ENCODE measurements at regions not wholly inside any gene's neighbourhood (a gene's known extent, or its start where the extent isn't known, plus 50 kb on each side); places are given as distances from the start of the nearest gene placed in this dataset.
"Not testable (repeated sequence)": the region's sequence is repeated elsewhere in the genome, so short reads cannot be mapped to it uniquely, and the experiment has no call there.

DNA sequence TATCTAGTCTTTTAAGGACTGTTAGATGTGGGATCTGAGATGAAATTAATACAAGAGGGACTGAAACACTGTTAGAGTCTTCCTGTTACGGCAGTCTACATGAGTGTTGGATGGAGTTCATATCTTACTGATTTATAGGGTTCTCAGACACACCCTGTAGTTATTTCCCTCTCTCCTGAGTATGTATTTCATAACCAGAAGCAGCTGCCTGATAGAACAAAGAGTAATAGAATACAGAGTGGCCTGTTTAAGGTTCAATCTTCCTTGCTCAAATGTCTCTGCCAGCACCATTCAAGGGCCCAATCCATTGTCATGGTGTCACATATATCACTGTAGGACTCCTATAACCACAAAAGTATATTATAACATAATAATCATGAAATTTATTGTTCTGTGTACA is 1229.1 kb upstream of the ACVR2A start:
- peak; percentile 85 for DNase-seq

DNA sequence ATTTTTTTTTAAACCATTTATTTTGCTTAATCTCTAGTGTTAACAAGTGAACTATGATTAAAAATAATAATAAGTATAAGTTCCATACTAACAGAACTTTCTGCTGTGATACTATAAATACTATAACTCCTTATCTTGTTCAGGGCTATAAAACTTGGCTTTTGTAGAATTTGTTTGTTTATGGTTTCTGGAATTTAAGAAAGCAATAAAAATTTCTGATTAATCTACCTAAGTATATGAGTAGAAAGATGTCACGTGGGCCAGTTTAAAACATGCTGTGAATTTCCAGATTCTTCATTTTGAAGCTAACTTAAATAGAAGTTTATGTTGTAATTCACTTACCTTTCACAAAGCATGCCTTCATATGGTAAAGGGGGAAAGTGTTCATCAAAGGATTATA is 1236.3 kb upstream of the ACVR2A start:
- no peak for DNase-seq

DNA sequence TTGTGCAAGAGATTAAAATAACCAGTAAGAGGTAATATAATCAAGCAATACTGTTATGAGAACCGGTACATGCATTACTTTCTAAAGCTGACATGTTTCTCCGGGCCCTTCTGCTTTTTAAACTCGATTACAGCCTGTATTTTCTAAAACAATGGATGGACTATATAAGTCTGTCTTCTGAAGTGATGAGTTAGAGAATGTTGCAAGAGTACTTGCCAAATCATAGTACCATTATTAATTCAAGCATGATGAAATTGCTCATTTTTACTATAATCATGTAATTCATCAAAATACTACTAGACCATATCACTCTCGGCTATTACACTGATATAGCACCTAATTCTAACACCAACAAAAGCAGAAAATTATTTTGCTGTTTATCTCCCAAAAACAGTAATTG is 1240.3 kb upstream of the ACVR2A start:
- DNase-seq, result no peak

DNA sequence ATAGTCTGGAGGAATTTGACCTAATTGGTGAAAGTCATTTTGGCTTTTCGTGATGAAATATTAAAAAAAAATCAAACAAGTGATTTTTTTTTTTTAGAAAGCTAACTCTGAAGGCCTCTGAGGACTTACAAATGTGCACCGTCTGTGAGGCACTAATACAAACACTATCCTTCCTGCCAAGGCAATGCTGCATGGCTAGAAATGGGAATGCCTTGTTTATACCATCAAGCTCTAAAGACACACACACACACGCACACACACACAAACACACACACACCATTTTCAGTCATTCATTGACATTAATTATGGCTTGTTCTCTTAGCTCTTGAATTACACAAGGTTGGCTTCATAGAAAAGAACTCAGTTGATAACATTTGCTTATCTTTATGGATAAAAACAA is 1242.0 kb upstream of the ACVR2A start:
- DNase-seq, result no peak

DNA sequence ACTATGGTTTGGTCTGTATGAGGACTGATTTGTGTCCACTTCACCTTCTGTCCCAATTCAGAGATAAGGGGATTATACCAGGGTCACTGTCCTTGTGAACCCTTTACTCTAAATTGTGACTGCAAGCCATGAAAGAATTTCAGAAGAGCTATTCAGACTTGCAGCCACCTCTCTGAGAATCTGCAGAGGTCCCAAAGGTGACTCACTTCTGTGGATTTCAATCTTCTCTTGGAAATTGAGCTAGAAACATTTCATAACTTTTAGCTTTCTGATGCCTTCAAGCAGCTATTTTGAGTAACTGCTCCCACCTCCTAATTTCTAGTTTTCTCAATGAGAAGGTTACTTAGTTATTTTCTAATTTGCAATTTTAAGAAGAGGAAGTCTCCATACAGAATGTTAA is 1242.4 kb upstream of the ACVR2A start:
- no peak for DNase-seq

DNA sequence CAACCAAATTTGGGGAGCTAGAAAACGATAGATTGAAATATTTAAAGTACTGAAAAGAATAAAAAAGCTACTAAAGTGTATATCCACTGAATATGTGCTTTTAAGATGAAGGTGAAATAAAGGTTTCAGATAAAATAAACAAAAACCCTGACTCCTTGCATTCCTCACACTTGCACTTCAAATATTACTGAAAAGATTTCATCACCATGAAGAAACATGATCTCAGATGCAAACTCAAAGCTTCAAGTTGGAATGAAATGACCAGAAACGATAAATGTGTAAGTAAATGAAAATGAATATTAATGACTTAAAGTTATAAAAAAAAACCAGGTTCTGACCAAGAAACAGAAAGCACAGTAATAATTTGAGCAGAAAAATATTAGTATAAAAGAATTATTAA is 1246.0 kb upstream of the ACVR2A start:
- DNase-seq, result no peak

DNA sequence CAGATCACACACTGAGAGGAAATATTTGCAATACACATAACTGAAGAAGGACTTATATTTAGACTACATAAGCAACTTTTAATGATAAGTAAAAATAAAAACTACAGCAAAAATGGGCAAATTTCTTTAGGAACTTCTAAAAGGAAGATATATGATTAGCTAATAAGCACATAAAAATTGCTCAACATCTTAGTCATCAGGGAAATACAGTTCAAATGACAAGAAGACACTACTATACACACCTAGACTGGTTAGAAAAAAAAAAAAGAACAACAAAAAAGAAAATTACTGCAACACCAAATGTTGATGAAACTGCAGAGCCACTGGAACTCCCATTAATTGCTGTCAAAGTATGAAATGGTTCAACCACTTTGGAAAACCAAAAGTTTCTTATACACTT is 1247.5 kb upstream of the ACVR2A start:
- no peak for DNase-seq

DNA sequence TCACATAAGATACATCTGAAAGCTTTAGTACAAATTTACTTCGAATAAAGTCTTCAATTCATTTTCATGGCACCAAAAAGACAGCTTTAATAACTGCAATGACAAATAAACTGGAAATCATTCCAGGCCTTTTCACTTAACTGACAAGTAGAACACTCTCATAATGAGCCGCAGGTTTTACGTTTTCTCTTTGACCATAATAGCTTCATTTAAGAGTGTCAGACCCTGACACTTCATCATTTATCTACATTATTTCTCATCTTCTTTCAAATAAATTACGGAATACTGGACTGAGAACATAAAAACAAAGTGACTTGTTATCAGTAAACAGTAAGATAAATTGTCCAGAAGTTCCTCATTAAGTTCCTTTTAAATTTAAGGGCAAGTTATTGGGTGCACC is 1252.9 kb upstream of the ACVR2A start:
- no peak for DNase-seq

DNA sequence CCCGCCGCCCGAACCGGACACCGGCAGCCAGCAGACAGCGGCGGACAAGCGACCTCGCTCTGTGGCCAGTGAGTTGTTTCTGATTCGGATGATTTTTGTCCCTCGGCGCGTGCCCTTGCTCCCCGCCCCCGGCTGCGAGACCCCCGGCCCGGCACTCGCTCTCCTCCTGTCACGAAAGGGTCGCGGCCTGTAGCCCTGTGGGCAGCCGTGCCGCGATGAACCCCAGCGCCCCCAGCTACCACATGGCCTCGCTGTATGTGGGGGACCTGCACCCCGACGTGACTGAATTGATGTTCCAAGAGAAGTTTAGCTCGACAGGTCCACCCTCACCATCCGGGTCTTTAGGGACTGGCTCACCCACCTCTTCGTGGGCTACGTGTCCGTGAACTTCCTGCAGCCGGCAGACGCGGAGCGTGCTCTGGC is 1257.5 kb upstream of the ACVR2A start:
- DNase-seq, result no peak

DNA sequence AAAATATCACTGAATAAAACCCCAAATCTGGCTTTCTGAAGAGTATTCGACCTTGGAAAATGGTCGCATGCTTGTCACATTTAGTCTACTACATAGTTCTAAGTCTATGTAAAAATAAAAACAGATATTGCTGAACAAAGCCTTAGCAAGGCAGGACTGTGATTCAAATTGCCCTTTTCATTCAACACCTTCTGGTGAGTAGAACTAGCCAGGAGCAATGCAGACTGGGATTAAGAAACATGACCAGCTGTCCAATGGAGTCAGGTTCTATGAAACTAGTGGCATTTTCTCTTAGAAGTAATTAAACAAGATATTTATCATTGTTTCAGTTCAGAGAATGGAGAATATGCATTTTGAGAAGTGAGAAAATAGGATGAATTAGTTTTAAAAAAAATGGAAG is 1260.5 kb upstream of the ACVR2A start:
- no peak for DNase-seq

DNA sequence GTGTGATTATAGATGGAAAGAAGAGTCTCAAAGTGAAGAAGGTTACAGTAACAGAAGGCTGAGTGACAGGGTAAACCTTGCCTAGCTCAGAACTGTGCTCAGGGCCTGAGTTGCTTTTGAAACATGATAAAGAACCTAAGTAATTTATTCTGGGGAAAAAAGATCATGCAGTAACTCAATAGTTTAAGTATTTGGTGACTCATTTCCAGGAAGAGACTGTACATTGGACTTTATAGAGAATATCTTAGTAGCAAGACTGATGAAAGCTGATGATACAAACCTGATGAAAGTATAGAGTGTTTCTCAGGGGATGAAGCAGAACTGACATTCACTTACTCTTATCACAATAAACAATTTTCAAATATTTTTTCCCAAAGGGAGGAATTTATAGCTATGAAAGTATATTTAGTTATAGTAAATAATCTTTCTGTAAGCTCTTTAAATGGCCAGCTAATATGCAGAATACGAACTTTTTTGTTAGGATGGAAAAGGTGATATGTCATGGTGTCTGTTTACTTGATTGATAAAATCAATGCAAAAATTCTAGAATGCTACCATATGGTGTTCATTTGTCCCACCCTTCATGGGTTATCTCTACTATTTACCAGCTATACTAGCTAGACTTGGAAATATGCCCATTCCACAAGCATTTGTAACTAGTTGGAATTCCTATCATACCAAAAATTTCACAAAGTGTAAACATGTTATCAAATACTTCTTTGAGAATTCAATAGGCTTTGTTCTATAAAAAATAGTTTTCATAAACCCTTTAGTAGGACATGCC is 1265.5 kb upstream of the ACVR2A start:
- DNase-seq, result no peak

DNA sequence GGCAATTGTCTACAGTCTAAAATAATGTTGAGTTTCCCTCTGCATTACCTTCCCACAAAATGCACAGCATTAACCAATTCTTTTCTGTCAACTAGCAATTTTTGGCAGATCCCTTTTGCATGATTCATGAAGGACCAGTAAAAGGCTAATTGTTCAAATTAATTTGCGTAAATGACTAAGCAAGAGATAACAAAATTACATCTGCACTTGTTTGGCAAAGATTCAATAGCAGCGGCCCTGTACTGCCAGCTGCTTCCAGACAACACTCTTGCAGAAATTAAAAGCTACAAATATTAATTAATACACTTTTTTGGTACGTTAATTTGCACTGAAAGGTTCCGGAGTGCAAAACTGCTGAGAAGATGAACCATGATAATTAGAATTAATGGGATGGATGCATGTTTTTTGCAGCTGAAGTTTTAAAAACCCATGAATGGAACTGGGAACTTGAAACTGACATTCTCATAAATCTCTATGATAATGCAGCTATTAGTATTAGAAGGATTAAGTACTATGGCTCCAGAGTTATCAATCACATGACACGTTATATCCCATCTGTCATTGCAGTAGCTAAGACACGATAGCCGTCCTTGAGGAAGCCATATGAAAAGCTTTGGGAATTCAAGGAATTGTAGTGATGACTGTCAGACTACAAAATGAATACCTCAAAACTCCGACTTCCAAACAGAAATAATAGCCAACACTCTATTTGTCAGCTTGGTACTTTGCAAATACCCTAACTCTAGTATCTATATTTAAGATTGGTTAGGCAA is 1268.3 kb upstream of the ACVR2A start:
- peak; percentile 96 for DNase-seq

DNA sequence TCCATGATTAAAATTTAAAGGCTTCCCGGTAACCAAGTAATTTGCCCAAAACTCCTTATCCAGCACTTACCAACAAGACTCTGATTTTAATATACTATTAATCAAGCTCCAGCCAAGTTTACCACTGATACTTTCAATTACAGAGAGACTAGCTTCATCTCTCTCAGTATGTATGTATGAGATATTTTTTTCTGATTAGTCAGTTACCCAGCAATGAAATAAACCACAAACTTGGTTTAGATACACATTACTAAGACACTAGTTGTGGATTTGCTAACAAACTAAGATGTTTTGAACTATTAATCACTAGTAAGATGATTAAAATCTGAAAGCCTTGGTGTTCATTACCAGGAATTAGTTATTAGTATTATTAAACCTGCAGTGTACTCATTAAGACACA is 1272.2 kb upstream of the ACVR2A start:
- DNase-seq, result no peak

DNA sequence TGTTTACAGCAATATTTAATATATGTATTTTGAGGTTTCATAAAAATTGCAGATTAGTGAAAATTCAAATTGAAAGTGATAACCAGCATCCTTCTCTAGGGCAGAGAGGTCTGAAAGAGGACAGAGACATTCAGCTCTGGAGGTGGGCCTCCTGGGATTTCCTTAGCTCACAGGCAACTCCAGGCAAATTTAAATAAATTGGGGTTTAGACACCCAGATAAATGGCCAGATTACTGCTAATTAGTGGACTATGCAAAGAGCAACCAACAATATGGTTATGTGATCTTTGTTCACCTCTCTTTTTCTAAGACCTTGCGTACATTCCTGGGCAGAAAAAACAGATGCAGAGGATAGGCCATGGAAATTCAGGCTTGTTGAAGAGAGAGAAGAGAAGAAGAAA is 1282.8 kb upstream of the ACVR2A start:
- DNase-seq, result no peak

DNA sequence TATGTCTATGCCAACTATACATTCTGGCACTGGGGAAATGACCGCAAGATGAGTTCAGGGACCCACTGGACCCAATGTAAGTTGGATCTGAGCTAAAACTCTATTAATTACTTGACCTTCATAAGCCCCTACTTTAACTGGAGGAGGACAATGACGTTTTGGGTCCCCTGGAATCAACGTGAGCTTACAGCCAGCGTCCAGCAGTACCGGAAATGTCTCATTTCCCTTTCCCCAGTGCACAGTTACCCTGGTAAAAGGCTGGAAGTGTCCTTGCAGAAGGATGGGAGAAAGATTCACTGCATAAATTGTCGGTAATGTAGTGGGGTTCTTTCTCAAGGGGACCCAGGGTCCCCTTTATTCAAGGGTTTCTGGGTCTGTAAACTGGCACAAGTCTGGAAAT is 1297.6 kb upstream of the ACVR2A start:
- DNase-seq, result no peak

DNA sequence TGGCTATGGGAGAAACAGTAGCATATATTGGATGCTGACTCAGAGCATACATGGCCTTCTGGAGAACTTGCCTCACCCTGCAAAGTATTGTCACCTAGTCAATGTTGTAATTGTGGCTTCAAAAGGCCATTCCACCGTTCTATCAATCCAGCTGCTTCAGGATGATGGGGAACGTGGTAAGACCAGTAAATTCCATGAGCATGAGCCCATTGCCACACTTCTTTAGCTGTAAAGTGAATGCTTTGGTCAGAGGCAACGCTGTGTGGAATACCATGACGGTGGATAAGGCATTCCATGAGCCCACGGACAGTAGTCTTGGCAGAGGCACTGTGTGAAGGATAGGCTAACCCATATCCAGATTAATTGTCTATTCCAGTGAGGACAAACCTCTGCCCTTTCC is 1300.1 kb upstream of the ACVR2A start:
- DNase-seq, result no peak

DNA sequence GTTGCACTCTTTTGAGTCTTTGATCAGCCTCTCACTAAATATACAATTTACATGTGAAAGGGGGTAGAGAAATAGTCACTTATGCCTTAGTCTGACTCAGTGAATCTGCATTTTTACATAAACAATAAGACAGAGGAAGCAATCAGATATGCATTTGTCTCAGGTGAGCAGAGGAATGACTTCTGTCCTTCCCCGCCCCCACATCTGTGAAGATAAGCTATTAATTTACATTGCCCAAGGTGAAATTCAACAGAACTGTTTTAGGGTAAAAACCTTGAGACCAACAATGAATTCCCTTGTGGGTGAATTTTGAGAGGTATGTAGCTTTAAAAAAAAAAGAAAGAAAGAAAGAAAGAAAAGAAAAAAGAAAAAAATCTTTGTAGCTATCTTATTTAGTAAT is 1302.9 kb upstream of the ACVR2A start:
- DNase-seq, result no peak

DNA sequence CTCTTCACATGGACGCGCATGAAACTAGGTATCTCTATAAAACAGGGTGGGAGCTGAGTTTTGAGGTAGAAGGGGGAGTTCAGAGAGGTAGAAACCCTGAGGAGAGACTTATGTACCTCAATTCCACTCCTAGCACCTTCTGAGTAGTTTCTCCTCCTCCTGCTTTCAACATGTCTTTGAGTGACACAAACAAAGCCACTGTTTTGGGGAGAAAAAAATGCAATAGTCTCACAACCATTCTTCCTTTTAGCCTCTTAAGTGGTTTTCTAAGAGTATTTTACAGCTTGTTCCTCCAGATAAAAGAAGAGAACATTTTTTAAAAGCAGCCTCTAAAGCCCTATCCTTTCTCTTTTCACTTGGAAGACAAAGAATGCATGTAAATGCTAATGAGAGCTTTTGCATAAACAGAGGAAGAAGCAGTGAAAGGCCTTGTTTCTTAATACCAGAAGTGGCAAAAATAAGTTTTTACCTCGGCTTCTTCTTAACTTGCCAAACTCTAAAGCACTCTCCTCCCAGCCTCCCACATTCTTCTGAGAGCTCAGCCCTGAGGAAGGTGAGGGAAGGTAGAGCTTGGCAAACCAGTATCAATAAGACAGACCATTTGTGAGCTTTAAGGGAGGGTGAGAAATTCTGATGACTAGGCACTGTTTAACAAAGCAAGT is 1304.4 kb upstream of the ACVR2A start:
- no peak for DNase-seq

DNA sequence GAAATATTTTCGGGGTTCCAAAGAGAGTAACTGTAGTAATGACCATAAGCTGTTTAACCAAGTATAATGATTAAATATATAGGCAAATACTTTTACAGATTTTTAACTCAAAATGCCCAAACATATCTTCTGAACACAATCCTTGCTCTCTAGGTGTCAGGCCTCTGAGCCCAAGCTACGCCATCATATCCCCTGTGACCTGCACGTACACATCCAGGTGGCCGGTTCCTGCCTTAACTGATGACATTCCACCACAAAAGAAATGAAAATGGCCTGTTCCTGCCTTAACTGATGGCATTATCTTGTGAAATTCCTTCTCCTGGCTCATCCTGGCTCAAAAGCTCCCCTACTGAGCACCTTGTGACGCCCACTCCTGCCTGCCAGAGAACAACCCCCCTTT is 1305.1 kb upstream of the ACVR2A start:
- DNase-seq, result not testable (repeated sequence)

DNA sequence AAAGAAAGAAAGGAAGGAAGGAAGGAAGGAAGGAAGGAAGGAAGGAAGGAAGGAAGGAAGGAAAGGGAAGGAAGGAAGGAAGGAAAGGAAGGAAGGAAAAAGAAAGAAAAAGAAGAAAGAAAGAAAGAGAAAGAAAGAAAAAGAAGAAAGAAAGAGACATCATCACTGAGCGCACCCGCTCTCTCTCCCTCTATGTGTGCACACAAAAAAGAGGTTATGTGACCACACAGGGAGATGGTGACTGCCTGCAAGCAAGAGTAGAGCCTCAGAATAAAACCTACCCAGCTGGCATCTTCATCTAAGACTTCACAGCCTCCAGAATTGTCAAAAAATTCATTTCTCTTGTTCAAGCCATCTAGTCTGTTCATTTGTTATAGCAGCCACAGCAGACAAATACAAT is 1307.4 kb upstream of the ACVR2A start:
- no peak for DNase-seq

DNA sequence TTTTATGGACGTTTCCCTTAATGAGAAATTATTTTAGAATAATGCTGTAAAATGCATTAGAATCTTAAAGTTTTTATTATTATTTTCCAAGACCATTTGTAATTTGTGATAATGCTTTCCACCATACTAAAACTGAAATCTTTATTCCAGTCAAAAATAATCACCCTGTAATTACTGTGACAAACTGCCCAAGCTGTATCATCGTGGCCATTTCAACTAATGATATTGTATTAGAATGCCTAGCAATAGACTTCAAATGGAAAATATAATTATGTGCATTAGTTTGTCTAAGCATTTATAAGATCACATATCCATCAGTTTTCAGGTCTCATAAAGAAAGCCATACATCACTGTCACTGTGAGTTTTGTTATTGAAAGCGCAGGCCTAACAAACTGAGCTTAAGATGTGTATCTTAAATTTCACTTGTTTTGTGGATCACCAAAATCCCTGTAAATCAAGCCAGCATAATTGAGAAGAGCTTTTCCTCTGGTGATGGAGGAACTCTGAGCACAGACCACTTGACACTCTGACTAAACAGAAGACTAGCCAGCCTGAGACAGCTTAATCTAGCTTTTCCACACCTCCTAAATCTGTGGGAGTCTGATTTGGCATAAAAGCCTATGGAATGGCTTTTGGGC is 1312.2 kb upstream of the ACVR2A start:
- DNase-seq, result peak; percentile 48

DNA sequence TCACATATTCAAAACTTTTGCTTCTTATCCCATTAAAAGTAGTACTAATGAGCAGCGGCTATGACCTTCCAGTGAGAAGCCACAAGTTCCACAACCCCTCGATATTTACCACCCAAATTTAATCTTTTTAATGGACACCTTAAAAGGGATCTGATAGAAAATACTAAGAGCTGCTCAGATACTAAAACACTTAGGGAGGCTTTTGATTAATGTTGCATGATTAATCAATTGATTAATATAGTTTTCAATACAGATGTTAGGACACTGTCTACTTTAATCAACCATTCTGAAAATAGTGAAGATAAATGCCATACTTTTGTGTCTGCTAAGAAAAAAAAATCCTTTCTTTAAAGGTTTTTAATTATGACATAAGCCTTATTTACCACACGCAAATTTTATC is 1312.8 kb upstream of the ACVR2A start:
- DNase-seq, result no peak

DNA sequence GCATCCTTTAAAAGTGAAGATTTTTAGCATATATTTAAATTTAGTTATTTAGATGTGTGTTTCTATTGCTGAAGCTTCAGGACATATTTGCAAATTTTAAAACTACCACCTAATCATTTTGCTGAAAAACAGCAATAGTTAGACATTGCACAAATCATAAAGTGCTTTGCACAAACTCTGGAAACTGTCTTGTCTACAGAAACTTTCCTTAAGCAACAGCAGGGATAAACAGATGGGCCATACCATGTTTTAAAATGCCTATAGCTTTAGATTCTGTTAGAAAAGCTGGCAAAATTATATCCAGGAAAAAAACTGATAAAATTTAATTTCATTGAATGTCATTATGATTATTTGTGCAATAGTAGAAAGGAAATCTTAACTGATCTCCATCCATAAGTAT is 1313.9 kb upstream of the ACVR2A start:
- DNase-seq, result no peak

DNA sequence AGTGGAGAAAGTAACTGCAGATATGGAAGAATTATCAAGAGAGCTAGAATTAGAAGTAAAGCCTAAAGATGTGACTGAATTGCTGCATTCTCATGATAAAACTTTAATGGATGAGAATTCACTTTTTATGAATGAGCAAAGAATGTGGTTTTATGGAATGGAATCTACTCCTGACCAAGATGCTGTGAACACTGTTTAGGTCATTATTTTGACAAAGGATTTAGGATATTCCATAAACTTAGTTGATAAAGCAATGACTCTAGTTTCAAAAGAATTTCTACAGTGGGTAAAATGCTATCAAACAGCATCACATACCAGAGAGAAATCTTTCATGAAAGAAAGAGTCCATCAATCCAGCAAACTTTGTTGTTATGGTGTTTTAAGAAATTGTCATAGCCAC is 1317.7 kb upstream of the ACVR2A start:
- no peak for DNase-seq

All from NCI-H1105 treated with DMSO at 0.1 percent for 48 hours (cell line).